Upper lobe of right lung (tissue), 1 donor: ENCODE measurements at regions not wholly inside any gene's neighbourhood (a gene's known extent, or its start where the extent isn't known, plus 50 kb on each side); places are given as distances from the start of the nearest gene placed in this dataset.

Experiments
- ATAC-seq: fragments of 200-7000 bp; cut with Tn5 transposase; one replicate; pipeline ENCODE4 v1.9.1; 2020; ENCODE audit warnings: mild to moderate bottlenecking, moderate library complexity
- DNase-seq: peaks from one replicate; pipeline ENCODE4 v3.0.0-alpha.2; 2020
- H3K27ac ChIP-seq: fragments of 200-600 bp; one replicate; pipeline ENCODE4 v1.8.0; 2022
- H3K27me3 ChIP-seq: fragments of 200-600 bp; one replicate; pipeline ENCODE4 v1.8.0; 2022; ENCODE audit warnings: mild to moderate bottlenecking
- H3K36me3 ChIP-seq: fragments of 200-600 bp; one replicate; pipeline ENCODE4 v1.8.0; 2022
- H3K4me1 ChIP-seq: fragments of 200-600 bp; one replicate; pipeline ENCODE4 v1.8.0; 2022
- H3K4me3 ChIP-seq: fragments of 200-600 bp; one replicate; pipeline ENCODE4 v1.8.0; 2022; ENCODE audit warnings: mild to moderate bottlenecking
- H3K9me3 ChIP-seq: fragments of 200-600 bp; one replicate; pipeline ENCODE4 v1.8.0; 2022
- intact Hi-C: fragments of 100-400 bp; cut with DNase I; formaldehyde crosslinking; loops from one replicate; pipeline ENCODE4 v1.11.0; 2022
- TF ChIP-seq, protein P1 (sequence below): fragments of 200-600 bp; IDR thresholded peaks from one replicate; pipeline ENCODE4 v1.8.0; 2022; ENCODE audit warnings: antibody characterized with exemption
- donor health status: DM: no; HTN: yes; CAD: no; lungs with severe emphysema.

DNA sequence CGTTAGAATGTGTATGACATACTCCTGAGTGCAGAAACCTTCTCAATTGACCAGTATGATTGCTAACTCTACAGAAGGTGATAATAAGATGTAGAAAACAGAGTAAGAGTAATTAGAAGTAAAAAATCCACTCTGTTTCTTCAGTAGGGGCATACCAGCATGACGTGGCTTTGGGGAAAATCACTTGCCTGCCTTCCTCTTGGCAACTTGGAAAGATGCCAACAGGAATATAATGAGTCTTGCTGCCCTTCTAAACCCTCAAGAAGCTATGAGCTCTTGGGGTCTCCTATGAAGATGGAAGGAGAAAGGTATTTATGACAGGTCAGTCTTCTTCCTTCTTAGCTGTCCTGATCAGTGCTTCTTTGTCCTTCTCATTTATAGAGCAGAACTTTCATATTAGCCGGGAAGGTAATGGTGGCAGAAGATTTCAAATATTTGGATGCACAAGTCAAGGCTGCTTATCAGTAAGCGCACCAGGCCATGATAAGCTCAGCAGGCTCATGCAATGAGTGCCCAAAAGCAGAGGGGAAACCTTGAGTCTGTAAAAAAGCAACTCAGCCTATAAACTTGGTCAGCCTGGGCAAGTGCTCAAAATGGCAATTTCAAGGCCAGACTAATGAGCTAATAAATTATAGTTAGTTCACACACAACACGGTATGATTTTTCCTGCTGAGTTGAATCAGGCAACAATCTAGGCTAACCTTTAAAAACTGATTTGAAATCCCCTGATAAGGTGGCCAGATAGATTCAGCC is 69.7 kb upstream of the PPARGC1A start:
- no peak for ATAC-seq

DNA sequence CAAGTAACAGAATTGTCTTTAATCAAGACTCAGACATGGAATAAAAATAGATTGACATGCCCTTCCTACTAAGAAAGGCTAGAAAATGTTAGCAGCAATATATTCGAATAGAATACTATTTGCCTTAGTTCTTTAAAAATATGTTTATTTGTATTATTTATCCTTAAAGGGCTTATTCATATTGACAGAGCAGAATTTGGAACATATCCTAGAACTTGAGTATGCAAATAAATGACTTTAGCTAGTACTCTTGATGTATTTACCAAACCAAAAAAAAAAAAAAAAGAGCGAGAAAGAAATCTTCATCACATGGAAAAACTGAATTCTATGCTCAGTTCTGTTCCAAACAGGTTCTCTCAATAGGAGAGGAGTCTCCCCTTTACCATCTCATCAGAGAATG is 68.9 kb upstream of the PPARGC1A start:
- no peak for ATAC-seq
- DNase-seq = no peak
- H3K27ac ChIP-seq = no peak overlapping the region
- TF ChIP-seq, protein P1, sequence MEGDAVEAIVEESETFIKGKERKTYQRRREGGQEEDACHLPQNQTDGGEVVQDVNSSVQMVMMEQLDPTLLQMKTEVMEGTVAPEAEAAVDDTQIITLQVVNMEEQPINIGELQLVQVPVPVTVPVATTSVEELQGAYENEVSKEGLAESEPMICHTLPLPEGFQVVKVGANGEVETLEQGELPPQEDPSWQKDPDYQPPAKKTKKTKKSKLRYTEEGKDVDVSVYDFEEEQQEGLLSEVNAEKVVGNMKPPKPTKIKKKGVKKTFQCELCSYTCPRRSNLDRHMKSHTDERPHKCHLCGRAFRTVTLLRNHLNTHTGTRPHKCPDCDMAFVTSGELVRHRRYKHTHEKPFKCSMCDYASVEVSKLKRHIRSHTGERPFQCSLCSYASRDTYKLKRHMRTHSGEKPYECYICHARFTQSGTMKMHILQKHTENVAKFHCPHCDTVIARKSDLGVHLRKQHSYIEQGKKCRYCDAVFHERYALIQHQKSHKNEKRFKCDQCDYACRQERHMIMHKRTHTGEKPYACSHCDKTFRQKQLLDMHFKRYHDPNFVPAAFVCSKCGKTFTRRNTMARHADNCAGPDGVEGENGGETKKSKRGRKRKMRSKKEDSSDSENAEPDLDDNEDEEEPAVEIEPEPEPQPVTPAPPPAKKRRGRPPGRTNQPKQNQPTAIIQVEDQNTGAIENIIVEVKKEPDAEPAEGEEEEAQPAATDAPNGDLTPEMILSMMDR = no peak
- H3K4me1 ChIP-seq = no peaks in the 10 kb centered on the region
- H3K9me3 ChIP-seq = no peaks in the 10 kb centered on the region
- no peaks in the 10 kb centered on the region for H3K27me3 ChIP-seq
- intact Hi-C loops = no loop called here
- no peaks in the 10 kb centered on the region for H3K36me3 ChIP-seq
- H3K4me3 ChIP-seq = no peak overlapping the region

More for the DNA sequence above, 69.7 kb upstream of the PPARGC1A start:
- DNase-seq = no peak
- Histone ChIP-seq H3K27ac (no peak overlapping the region), H3K4me1 (no peaks in the 10 kb centered on the region), H3K4me3 (no peak overlapping the region), H3K9me3 (no peaks in the 10 kb centered on the region), H3K36me3 (no peaks in the 10 kb centered on the region), H3K27me3 (no peaks in the 10 kb centered on the region)
- TF ChIP-seq, protein P1 = no peak
- intact Hi-C loops = no loop called here

DNA sequence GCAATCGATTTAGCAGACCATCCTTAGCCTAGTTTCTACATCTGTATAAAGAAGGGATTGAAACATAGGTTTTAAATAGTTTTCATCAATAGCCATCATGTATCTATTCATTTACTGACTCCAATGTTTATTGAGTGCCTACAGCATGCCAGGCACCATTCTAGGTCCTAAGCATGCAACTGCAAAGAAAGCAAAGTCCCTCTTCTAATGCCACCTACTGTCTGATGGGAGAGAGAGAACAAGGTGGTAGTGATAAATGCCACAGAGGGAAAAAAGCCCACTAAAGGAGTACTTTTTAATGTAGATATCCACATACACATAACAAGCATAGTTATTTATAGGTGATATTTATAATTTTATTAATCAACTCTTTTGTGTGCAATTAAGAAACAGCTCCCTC is 67.6 kb upstream of the PPARGC1A start:
- no peaks in the 10 kb centered on the region for H3K4me1 ChIP-seq
- TF ChIP-seq, protein P1 = no peak
- no peak for ATAC-seq
- H3K9me3 ChIP-seq = no peaks in the 10 kb centered on the region
- H3K27me3 ChIP-seq = no peaks in the 10 kb centered on the region
- no peak overlapping the region for H3K27ac ChIP-seq
- H3K4me3 ChIP-seq = no peak overlapping the region
- no peaks in the 10 kb centered on the region for H3K36me3 ChIP-seq
- intact Hi-C loops = no loop called here
- no peak for DNase-seq

DNA sequence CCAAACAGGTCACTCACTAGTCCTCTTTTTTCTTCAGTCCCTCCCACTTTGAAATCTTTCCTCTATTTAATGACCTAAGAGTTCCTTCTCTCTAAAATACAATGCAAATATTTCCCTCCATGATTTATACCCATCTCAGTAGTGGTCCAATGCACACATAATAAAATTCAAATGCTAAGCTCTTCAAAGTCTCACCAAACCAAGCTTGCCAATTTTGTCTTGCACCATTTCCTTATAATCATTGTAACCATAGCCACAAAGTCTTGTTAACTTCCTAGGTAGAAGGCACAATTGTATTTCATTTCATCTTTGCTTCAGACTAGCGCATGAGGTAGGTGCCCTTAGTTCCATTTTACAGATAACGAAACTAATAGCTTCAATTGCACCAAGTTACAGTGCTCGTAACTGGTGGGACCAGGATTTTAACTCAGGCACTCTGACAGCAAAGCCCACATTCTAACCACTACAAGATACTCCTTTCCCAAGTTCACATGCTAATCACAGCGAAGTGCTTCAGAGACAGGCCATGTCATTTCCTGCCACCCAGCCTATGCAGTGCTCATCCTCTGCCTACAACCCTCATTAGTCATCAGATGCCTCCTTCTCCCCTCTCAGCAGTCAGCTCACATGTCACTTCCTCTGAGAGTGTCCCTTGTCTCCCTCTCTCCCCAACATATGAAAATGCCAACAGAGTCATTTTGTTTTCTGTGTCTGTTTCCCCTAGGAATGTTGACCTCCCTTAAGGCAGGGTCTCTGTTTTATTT is 66.9 kb upstream of the PPARGC1A start:
- Histone ChIP-seq H3K9me3 (no peaks in the 10 kb centered on the region), H3K27me3 (no peaks in the 10 kb centered on the region), H3K4me1 (no peaks in the 10 kb centered on the region), H3K36me3 (no peaks in the 10 kb centered on the region), H3K4me3 (no peak overlapping the region), H3K27ac (no peak overlapping the region)
- intact Hi-C loops = no loop called here
- DNase-seq (no peak), ATAC-seq (no peak)
- TF ChIP-seq, protein P1 = no peak

DNA sequence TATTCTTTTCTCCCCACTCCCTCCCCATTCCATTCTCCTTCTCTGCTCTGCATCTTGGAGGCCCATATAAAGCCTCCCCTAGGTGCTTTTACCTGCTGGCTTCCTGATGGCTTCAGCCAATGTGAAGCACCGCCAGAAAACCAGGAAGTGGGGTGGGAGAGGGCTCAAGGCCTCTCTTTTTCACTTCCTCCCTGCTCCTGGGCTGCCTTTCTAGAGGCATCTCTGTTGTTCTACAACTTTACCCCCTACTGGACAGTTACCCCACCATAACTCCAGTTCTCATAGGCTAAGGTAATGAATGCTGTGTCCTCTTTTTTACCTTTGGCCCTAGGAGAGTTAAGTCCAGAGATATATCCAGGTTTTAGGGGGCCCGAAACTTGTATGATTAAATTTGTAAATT is 62.4 kb upstream of the PPARGC1A start:
- DNase-seq (no peak), ATAC-seq (no peak)
- no peaks in the 10 kb centered on the region for H3K4me1 ChIP-seq
- intact Hi-C loops = no loop called here
- no peaks in the 10 kb centered on the region for H3K27me3 ChIP-seq
- TF ChIP-seq, protein P1 = no peak
- H3K9me3 ChIP-seq = no peaks in the 10 kb centered on the region
- H3K36me3 ChIP-seq = no peaks in the 10 kb centered on the region
- H3K27ac ChIP-seq = no peak overlapping the region
- H3K4me3 ChIP-seq = no peak overlapping the region
